GM04504 (cell line): ENCODE measurements at regions not wholly inside any gene's neighbourhood (a gene's known extent, or its start where the extent isn't known, plus 50 kb on each side); places are given as distances from the start of the nearest gene placed in this dataset.
"Not testable (repeated sequence)": the region's sequence is repeated elsewhere in the genome, so short reads cannot be mapped to it uniquely, and the experiment has no call there.

Source experiments
- DNase-seq: peaks from one replicate; pipeline ENCODE4 v3.0.0-alpha.2; 2012; ENCODE audit warnings: low read depth

GRCh38 chr21:13923175-13923574, 287.6 kb downstream of the LIPI start:
- DNase-seq, result not testable (repeated sequence)

DNA sequence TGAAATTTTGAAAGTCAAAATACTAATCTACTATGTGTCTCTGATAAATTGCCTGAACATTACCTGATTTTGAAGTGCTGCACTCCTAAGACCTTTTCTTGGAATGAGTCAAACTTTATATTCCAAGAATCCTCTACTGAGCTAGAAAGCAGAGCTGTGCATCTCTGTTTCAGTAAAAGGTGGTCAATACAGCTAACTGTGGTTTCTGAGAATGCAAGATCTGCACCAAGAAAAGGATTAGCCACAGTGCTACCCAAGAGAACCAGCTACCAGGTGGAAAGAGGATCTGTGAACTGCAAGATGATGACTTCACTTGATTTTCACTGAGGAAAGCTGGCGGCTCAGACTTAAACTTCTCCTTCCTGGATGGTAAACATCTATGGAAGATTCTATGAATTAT, 289.3 kb downstream of the LIPI start:
- DNase-seq, result not testable (repeated sequence)

DNA sequence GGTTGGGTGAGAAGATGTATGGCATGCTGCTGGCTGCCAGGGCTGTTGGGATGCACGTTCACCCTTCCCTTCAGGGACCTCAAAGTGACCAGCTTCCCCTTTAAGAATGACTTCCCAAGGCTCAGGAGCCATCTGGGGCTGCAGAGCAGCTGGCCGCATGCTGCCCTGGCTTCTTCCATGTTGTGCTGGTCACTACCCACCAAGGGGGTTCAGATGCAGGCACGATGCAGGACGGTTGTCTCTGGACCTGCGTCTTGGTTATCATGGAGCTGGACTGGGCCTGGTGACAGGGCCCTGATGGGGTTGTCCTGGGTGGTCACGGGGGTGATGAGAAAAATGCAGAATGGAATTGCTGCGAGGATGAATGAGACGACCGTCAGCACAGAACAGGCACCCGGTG, 297.8 kb downstream of the POTED start:
- not testable (repeated sequence) for DNase-seq

DNA sequence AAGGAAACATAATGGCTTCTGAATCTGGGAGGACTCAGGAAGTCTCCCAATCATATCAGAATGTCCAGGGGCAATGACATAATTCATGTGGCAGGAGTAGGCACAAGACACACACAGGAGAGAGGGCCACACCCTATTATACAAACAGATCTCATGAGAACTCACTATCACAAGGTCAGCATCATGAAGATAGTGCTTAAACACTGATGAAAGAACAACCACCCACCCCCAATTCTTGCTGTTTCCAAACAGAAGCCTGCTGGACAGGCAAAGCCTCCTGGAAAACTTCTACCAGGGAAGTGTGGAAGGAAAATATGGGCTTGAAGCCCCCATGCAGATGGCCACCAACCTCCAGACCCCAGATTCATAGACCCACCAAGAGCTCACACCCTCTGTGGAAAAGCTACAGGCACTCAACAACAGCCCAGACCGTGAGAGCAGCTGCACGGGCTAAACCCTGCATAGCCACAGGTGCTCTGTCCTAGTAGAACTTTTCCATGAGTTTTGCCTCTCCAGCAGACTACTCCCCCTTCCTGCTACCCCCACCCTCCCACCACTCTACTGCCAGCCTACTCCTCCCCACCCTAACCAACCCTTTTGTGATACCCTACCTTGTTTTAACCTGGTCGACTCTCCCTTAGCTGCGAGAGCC, 287.1 kb downstream of the POTED start:
- DNase-seq, result not testable (repeated sequence)

GRCh38 chr21:13893617-13894016, 284.0 kb downstream of the POTED start:
- not testable (repeated sequence) for DNase-seq

DNA sequence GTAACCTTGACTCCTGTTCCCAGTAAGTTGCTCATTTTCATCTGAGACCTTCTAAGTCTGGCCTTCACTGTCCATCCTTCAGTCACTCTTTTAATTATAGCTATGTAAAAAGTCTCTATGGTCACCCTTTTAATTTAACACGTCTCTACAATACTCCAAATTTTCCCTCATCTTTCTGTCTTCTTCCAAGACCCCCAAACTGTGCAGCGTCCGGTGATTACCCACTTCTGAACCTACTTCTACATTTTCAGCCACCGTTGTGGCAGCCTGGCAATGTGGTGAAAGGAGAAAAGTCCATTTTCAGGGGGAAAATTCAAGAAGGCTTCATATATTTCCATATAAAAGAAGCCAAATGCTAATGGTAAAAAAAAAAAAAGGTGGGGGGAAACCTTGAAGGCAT, 283.4 kb downstream of the POTED start:
- DNase-seq, result not testable (repeated sequence)

DNA sequence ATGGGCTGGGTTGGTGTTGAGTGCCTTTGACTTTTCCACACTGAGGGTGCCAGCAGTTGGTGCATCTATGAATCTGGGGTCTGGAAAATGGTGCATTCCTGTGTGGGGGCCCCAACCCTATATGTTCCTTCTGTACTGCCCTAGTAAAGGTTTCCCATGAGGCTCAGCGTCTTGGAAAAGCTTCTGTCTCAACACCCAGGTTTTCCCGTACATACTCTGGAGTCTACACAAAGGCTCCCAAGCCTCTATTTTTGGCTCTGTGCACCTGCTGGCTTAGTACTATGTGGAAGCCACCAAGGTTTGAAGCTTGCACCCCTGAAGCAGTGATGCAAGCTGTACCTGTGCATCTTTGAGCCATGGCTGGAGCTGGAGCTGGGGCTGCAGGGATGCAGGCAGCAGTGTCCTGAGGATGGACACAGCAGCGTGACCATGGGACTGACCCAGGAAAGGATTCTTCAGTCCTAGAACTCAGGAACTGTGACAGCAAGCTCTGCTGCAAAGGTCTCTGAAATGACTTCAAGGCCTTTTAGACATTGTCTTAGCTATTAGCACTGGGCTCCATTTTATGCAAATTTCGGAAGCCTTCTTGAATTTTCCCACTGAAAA, 282.7 kb downstream of the POTED start:
- DNase-seq, result not testable (repeated sequence)

GRCh38 chr21:13889176-13889575, 279.6 kb downstream of the POTED start:
- DNase-seq, result not testable (repeated sequence)

GRCh38 chr21:13883641-13884395, 274.2 kb downstream of the POTED start:
- not testable (repeated sequence) for DNase-seq

GRCh38 chr21:13877503-13877902, 267.9 kb downstream of the POTED start:
- not testable (repeated sequence) for DNase-seq

GRCh38 chr21:13876999-13877398, 267.4 kb downstream of the POTED start:
- DNase-seq, result not testable (repeated sequence)

DNA sequence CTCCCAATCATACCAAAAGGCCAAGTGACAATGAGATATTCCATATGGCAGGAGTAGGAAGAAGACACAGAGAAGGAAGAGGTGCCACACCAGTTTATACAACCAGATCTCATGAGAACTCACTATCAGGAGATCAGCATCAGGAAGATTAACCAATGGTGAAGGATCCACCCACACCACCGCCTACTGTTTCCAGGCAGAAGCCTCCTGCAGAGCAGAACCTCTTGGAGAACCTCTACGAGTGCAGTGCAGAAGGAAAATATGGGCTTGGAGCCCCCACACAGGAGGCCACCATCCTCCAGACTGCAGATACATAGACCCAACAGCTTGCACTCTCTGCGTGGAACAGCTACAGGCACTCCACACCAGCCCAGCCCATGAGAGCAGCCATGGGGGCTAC, 264.4 kb downstream of the POTED start:
- DNase-seq, result not testable (repeated sequence)

- no peak for DNase-seq
These were observed 245.1 kb downstream of the POTED start for GRCh38 chr21:13854638-13855037.

DNA sequence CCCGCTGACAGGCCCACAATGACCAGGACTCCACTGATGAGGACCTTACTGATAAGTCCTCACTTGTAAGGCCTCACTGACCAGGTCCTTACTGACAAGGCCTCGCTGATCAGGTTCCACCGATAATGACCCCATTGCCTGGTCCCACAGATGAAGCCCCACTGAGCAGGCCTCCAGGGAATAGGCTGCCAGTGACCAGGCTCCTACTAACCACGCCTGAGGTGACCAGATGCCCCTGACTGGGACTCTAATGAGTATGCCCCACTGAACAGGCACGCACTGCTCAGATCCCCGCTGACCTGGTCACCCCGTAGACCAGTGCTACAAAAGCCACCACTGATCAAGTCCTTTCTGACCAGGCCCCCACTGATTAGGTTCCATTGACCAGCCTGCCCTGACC, 241.2 kb downstream of the POTED start:
- not testable (repeated sequence) for DNase-seq

GRCh38 chr21:13849489-13849888, 239.9 kb downstream of the POTED start:
- not testable (repeated sequence) for DNase-seq

DNA sequence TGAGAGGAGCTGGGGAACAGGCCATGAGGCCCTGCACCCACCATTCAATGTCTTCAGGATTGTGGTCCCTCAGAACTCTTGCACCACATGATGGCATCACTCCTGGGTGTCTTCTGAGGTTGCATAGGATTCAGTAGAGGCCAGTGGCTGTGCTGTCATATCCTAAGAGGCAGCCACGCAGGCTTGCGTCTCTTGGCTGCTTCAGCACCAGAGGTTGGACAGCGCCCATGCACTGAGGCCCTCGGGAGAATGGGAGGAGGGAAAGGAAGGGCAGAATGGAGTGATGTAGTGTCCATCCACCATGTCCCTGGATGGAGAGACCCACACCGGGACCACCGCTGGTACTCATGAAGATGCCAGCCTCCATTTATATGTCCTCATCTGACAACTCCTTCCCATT, 237.1 kb downstream of the POTED start:
- not testable (repeated sequence) for DNase-seq

- DNase-seq, result not testable (repeated sequence)
These were observed 235.0 kb downstream of the POTED start for GRCh38 chr21:13844574-13844973.

DNA sequence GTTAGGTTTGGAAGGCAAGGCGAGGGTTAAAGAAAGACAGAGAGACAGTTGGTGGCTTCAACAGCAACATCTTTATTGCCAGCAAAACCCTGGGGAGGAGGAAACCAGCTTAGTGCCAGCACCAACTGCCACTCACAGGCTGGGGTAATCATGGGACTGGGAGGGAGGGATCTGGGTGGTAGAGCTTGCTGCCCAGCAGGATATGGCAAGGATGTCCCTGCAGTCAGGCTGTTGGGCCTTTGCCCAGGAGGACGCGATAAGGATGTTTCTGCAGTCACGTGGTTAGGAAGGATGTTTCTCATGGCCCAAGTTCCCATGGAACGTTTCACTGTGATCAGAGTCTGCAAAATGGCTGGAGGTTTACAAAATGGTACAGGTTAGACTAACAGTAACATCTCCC, 233.5 kb downstream of the POTED start:
- DNase-seq, result not testable (repeated sequence)

- not testable (repeated sequence) for DNase-seq
These were observed 218.1 kb downstream of the POTED start for GRCh38 chr21:13827666-13828065.

DNA sequence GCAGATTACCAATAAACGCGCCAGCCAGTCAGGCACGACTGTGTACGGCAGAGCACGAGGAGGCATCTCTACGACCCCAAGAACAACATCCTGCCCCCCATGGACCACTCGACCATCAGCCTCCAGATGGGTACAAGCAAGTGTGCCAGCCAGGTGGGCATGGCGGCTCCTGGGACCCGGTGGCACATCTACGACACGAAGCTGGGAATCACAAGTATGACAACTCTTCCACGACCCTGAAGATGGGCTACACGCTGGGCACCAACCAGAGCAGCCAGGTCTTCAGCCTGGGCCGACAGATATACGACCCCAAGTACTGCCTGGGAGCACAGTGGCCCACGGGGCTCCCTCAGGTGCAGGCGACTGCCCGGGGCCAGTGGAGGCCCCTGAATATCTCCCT, 217.6 kb downstream of the POTED start:
- no peak for DNase-seq

GRCh38 chr21:13826511-13826910, 216.9 kb downstream of the POTED start:
- not testable (repeated sequence) for DNase-seq

- not testable (repeated sequence) for DNase-seq
These were observed 215.7 kb downstream of the POTED start for GRCh38 chr21:13825218-13825778.

DNA sequence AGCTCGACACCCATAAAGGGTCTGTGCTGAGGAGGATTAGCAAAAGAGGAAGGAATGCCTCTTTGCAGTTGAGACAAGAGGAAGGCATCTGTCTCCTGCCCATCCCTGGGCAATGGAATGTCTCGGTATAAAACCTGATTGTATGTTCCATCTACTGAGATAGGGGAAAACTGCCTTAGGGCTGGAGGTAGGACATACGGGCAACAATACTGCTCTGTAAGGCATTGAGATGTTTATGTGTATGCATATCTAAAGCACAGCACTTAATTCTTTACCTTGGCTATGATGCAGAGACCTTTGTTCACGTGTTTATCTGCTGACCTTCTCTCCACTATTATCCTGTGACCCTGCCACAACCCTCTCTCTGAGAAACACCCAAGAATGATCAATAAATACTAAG, 210.7 kb downstream of the POTED start:
- DNase-seq, result not testable (repeated sequence)
